Astrocyte of the spinal cord (primary cell): ENCODE measurements at regions not wholly inside any gene's neighbourhood (a gene's known extent, or its start where the extent isn't known, plus 50 kb on each side); places are given as distances from the start of the nearest gene placed in this dataset.

Experiments used
- DNase-seq: peaks from one replicate; pipeline ENCODE4 v3.0.0; 2011; ENCODE audit warnings: low read depth, low spot score
- H3K4me3 ChIP-seq: 2 replicates; pipeline ENCODE4 v1.5.1; 2011; ENCODE audit warnings: low read depth, mild to moderate bottlenecking, low read length, moderate library complexity
- CTCF ChIP-seq: IDR thresholded peaks from 2 replicates; pipeline ENCODE4 v1.5.1; 2012; ENCODE audit warnings: low read depth, mild to moderate bottlenecking, low read length, inconsistent platforms
- in situ Hi-C: cut with HindIII; loops from 2 replicates; pipeline ENCODE4 v1.10.0; 2017; ENCODE audit warnings: low sequenced_read_pairs

GRCh38 chr11:29507376-29507775, 509.5 kb downstream of the KCNA4 start:
- in situ Hi-C loops, result no loop called here
- no peak overlapping the region for H3K4me3 ChIP-seq
- TF ChIP-seq CTCF, result no peak
- no peak for DNase-seq

GRCh38 chr11:29495676-29496075, 521.2 kb downstream of the KCNA4 start:
- in situ Hi-C loops, result no loop called here
- H3K4me3 ChIP-seq, result no peak overlapping the region
- no peak for TF ChIP-seq CTCF
- no peak for DNase-seq

- in situ Hi-C loops, result no loop called here
- TF ChIP-seq CTCF, result no peak
- DNase-seq, result no peak
- H3K4me3 ChIP-seq, result no peak overlapping the region
Measured at GRCh38 chr11:29490938-29491337, 525.9 kb downstream of the KCNA4 start.

GRCh38 chr11:29486301-29486700, 530.5 kb downstream of the KCNA4 start:
- H3K4me3 ChIP-seq, result no peak overlapping the region
- no peak for DNase-seq
- in situ Hi-C loops, result no loop called here
- no peak for TF ChIP-seq CTCF

GRCh38 chr11:29485641-29486040, 531.2 kb downstream of the KCNA4 start:
- no peak for DNase-seq
- TF ChIP-seq CTCF, result no peak
- H3K4me3 ChIP-seq, result no peak overlapping the region
- in situ Hi-C loops, result no loop called here

GRCh38 chr11:29484548-29484947, 532.3 kb downstream of the KCNA4 start:
- no peak for TF ChIP-seq CTCF
- in situ Hi-C loops, result no loop called here
- DNase-seq, result no peak
- no peak overlapping the region for H3K4me3 ChIP-seq

GRCh38 chr11:29483831-29484230, 533.0 kb downstream of the KCNA4 start:
- DNase-seq, result peak; percentile 2
- in situ Hi-C loops, result no loop called here
- TF ChIP-seq CTCF, result no peak
- H3K4me3 ChIP-seq, result no peak overlapping the region
